Cardiac muscle cell (in vitro differentiated cells and primary cell): ENCODE measurements at regions not wholly inside any gene's neighbourhood (a gene's known extent, or its start where the extent isn't known, plus 50 kb on each side); places are given as distances from the start of the nearest gene placed in this dataset.

ENCODE experiments used
- DNase-seq, 2 donors: peaks; one replicate each; pipeline versions ENCODE4 v3.0.0 to v3.0.0-alpha.2; 2010 to 2017; ENCODE audit warnings: low read depth in 1 of 2, low spot score in 1 of 2
- H3K27ac ChIP-seq: fragments of 200-600 bp; sonication (generic); 2 replicates; pipeline ENCODE4 v1.5.1; 2016
- H3K27me3 ChIP-seq: fragments of 200-600 bp; sonication (generic); 2 replicates; pipeline ENCODE4 v1.6.0; 2016; ENCODE audit warnings: control low read depth
- H3K36me3 ChIP-seq: fragments of 200-600 bp; sonication (generic); 2 replicates; pipeline ENCODE4 v1.5.1; 2016; ENCODE audit warnings: control low read depth
- H3K4me1 ChIP-seq: fragments of 200-600 bp; sonication (generic); 2 replicates; pipeline ENCODE4 v1.8.1; 2017; ENCODE audit warnings: low read depth, mild to moderate bottlenecking, mixed run types
- H3K4me3 ChIP-seq: fragments of 200-600 bp; sonication (generic); 2 replicates; pipeline ENCODE4 v1.5.1; 2016; ENCODE audit warnings: mild to moderate bottlenecking
- H3K9me3 ChIP-seq: fragments of 200-600 bp; sonication (generic); 2 replicates; pipeline ENCODE4 v1.5.1; 2017; ENCODE audit warnings: low read depth, mild to moderate bottlenecking, control low read depth
- TF ChIP-seq, protein P1 (sequence below): IDR thresholded peaks from 2 replicates; pipeline ENCODE4 v1.5.1; 2012; ENCODE audit warnings: low read depth, mild to moderate bottlenecking, low read length

DNA sequence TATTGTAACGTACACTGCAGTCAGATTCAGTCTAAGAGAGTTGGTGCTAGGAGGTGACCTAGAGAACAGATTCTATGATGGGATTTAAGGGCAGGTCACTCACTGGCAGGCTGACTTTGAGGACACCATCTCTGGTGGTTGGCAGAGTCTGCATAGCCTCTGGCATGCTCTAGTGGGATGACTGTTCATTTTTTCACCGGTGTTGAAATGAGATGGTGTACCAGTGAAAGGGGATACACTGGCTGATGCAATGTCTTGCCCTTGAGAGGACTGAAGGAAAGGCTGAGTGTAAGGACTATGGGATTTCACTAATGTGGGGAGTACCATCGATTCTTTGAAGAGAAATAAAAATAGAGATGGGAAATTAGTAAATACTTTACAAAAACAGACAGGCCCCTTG lies 186.9 kb upstream of the PIEZO2 start:
- H3K27ac ChIP-seq = no peak overlapping the region
- no peaks in the 10 kb centered on the region for H3K4me1 ChIP-seq
- no peaks in the 10 kb centered on the region for H3K27me3 ChIP-seq
- H3K4me3 ChIP-seq = no peak overlapping the region
- no peaks in the 10 kb centered on the region for H3K36me3 ChIP-seq
- H3K9me3 ChIP-seq = no peaks in the 10 kb centered on the region
- peak in 1 of 2 donors; percentile 17 for DNase-seq
- TF ChIP-seq, protein P1, sequence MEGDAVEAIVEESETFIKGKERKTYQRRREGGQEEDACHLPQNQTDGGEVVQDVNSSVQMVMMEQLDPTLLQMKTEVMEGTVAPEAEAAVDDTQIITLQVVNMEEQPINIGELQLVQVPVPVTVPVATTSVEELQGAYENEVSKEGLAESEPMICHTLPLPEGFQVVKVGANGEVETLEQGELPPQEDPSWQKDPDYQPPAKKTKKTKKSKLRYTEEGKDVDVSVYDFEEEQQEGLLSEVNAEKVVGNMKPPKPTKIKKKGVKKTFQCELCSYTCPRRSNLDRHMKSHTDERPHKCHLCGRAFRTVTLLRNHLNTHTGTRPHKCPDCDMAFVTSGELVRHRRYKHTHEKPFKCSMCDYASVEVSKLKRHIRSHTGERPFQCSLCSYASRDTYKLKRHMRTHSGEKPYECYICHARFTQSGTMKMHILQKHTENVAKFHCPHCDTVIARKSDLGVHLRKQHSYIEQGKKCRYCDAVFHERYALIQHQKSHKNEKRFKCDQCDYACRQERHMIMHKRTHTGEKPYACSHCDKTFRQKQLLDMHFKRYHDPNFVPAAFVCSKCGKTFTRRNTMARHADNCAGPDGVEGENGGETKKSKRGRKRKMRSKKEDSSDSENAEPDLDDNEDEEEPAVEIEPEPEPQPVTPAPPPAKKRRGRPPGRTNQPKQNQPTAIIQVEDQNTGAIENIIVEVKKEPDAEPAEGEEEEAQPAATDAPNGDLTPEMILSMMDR = no peak

DNA sequence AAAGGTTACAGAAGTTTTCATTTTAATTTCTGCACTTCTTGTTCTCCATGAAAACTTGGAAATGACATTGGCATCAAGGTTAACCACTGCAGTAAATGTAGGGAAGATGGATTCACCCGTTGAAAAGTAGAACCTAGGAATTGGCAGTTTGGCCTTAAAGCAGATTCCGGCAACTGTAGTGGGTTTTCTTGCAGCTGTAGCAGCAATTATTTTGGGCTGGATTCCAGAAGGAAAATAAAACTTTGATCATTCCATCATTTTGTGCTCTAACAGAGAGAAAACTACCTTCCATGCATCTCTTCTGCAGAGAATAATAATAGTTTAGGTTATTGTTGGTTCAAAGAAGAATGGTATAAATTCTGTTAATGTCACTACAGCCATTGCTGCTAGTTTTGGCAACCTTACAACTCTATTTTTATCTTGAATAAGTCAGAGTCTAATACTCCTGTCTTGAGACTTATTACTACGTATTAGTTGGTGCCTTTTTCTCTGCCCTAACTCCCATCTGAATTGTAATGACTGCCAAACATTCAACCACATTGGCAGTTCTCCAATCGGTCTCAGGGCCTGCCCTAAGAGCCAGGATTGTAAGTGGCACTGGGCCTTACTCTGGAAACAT lies 178.1 kb upstream of the PIEZO2 start:
- TF ChIP-seq, protein P1 = no peak
- Histone ChIP-seq H3K36me3 (no peaks in the 10 kb centered on the region), H3K9me3 (no peaks in the 10 kb centered on the region), H3K4me1 (peaks cover 5% of the 10 kb centered on the region), H3K4me3 (no peak overlapping the region), H3K27ac (no peak overlapping the region), H3K27me3 (no peaks in the 10 kb centered on the region)
- DNase-seq = peak in 1 of 2 donors; percentile 47

DNA sequence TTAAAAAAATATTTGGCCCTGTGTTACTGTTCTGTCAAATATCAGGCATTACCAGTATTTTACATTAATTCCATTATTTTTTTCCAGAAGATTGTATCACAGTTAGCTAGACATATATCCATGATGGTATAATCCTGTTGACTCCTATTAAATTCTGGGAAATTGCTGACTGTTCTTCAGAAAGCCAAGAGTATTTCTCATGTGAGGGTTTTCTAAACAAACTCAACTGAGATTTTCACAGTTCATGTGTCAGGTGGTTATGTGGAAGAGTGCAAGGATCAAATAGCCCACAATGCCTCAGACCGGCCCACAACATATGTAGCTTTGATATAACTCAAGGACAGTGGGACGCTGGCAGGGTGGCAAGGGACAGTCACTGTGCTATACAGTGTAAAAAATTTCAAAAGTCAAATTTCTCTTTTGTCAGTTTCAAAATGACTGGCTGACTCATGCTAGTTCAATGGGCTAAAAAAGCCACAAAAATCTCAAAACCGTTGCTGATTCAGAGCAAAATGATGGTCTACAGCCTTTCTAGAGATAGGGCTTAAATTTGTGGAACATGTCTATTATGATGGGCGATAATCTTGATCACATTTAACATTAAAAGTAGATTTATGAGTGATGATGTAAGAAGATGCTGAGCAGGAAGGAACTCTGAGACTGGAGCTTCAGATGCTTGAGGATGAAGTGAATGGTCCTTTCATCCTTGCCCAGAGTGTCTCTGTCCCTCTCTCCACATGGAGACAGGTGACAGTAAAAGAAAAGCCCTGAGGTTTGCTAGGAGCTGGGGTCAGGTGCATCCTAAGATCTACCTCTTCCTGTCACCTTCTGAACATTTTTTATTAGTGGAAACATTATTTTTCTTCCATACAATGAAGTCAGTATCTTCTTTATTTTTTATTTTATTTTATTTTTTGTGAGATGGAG lies 175.8 kb upstream of the PIEZO2 start:
- TF ChIP-seq, protein P1 = no peak
- Histone ChIP-seq H3K27me3 (no peaks in the 10 kb centered on the region), H3K36me3 (no peaks in the 10 kb centered on the region), H3K4me1 (peaks cover 5% of the 10 kb centered on the region), H3K27ac (no peak overlapping the region), H3K9me3 (no peaks in the 10 kb centered on the region), H3K4me3 (no peak overlapping the region)
- peak in 1 of 2 donors; percentile 78 for DNase-seq

DNA sequence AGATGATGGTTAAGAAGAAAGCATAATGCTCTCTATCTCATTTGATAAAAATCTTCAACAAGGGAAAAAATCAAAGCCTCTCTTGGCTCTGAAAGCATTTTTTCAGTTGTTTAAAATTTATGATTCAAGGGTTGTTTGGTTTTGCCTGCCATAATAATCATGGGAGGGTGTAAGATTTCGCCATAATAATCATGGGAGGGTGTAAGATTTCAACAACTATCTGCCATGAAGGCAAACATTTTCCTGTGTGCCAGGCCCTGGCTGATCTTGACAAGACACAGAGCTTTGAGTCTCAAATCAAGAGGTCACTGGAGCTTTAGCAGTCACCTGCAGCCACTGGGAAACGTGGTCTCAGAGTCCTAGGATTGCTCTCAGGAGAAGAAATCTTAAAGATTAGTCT lies 175.1 kb upstream of the PIEZO2 start:
- Histone ChIP-seq H3K27ac (no peak overlapping the region), H3K4me1 (peaks cover 5% of the 10 kb centered on the region), H3K4me3 (no peak overlapping the region), H3K27me3 (no peaks in the 10 kb centered on the region), H3K36me3 (no peaks in the 10 kb centered on the region), H3K9me3 (no peaks in the 10 kb centered on the region)
- peak in 1 of 2 donors; percentile 56 for DNase-seq
- TF ChIP-seq, protein P1 = no peak

DNA sequence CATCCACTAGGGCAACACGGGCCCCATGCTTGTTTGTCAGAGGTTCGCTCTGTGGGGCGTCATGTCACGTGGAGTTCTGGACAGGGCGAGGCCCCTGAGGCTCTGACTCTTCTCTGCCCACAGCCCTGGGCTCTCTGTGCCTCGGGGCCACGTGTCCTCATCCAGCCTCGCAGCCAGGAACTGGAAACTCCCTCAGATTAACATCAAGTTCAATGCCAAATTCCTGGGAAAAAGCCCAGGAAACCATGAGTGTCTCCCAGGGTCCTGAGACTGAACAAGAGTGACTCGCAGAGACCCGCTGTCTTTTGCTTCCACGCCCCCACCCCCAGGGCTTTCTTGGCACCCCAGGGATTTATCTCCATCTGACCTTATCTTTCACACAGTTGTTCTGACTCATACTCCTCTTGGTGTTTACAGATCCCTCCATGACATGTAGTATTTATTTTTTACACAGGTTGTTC lies 174.0 kb upstream of the PIEZO2 start:
- Histone ChIP-seq H3K4me1 (peaks cover 5% of the 10 kb centered on the region), H3K9me3 (no peaks in the 10 kb centered on the region), H3K27me3 (no peaks in the 10 kb centered on the region), H3K27ac (no peak overlapping the region), H3K36me3 (no peaks in the 10 kb centered on the region), H3K4me3 (no peak overlapping the region)
- peak in 1 of 2 donors; percentile 76 for DNase-seq
- TF ChIP-seq, protein P1 = peak; percentile 3
